Mesodermal cell (in vitro differentiated cells): ENCODE measurements at regions not wholly inside any gene's neighbourhood (a gene's known extent, or its start where the extent isn't known, plus 50 kb on each side); places are given as distances from the start of the nearest gene placed in this dataset.

Source experiments
- H3K27ac ChIP-seq: 2 replicates; pipeline ENCODE4 v1.7.0; 2013; ENCODE audit warnings: mild to moderate bottlenecking, low read depth, low read length, moderate library complexity; ENCODE audit not compliant: severe bottlenecking
- H3K36me3 ChIP-seq: 2 replicates; pipeline ENCODE4 v1.7.1; 2013; ENCODE audit warnings: mild to moderate bottlenecking, low read length, moderate library complexity; ENCODE audit not compliant: control insufficient read depth, insufficient read depth
- H3K4me1 ChIP-seq: one replicate; pipeline ENCODE4 v1.7.1; 2013; ENCODE audit warnings: mild to moderate bottlenecking, low read length; ENCODE audit not compliant: insufficient read depth, control insufficient read depth, poor library complexity, severe bottlenecking
- H3K4me3 ChIP-seq: 2 replicates; pipeline ENCODE4 v1.7.0; 2013; ENCODE audit warnings: low read length, control low read depth, mild to moderate bottlenecking; ENCODE audit not compliant: insufficient read depth, poor library complexity, severe bottlenecking; ENCODE audit errors: extremely low read depth
- H3K9me3 ChIP-seq: 2 replicates; pipeline ENCODE4 v1.7.1; 2013; ENCODE audit warnings: mild to moderate bottlenecking, low read length, moderate library complexity; ENCODE audit not compliant: control insufficient read depth
- WGBS, 2 experiments: methylation state at CpG; one replicate each; pipeline ENCODE4 v1.1.5; 2013; ENCODE audit warnings: missing lambda C conversion rate in 2 of 2; ENCODE audit not compliant: insufficient coverage in 2 of 2; 5-methylcytosine and 5-hydroxymethylcytosine counted together

DNA sequence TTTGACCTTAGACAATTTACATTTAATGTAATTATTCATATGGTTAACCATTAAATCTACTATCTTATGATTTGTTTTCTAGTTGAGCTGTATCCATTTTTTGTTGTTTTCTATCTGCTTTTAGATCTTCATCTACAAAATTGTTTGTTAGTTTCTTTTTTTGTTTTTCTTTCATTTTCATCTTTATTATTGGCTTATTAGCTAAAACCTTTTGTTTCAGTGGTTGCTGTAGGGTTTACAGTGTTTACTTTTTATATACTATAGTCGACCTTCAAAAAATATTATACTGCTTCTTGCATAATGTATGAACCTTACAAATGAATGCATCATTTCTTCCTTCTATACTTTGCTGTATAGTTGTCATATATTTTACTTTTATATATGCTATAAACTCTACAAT lies 651.6 kb upstream of the PLXNA2 start:
- H3K4me3 ChIP-seq: no peak overlapping the region
- no peaks in the 10 kb centered on the region for H3K4me1 ChIP-seq
- H3K9me3 ChIP-seq: no peaks in the 10 kb centered on the region
- no CpG with 5 or more reads among the region's 1 CpG for WGBS, 2 experiments
- H3K27ac ChIP-seq: no peak overlapping the region
- H3K36me3 ChIP-seq: no peaks in the 10 kb centered on the region

DNA sequence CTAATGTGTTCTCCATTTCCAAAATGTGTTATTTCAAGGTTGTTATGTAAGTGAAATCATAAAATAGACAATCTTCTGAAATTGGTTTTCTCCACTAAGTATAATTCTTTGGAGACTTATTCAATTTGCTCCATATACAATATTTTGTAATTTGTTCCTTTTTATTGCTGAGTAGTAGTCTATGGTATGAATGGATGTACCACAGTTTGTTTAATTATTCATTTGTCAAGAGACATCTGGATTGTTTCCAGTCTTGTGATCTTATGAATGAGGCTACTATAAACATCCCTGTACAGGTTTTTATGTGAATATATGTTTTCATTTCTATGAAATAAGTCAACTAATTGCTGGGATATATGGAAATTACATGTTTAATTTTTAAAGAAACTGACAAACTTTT lies 652.6 kb upstream of the PLXNA2 start:
- Histone ChIP-seq H3K36me3 (no peaks in the 10 kb centered on the region), H3K9me3 (no peaks in the 10 kb centered on the region), H3K27ac (no peak overlapping the region), H3K4me1 (no peaks in the 10 kb centered on the region), H3K4me3 (no peak overlapping the region)

DNA sequence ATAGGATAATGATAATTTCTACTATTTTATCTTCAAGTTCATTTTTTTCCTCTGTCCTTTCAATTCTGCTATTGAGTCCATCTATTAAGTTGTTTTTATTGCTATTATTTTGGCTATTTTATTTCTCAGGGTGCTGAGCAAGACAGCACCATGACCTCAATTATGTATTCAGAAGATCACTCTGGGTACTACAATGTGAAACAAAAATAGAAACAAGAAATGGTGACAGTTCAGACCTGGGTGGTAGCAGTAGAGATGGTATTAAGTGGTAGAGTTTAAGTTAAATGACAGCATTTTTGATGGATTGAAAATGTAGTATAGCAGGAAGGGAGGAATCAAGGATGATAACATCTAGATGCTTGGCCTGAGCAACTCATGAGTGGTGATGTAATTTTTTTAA lies 655.3 kb upstream of the PLXNA2 start:
- no peaks in the 10 kb centered on the region for H3K4me1 ChIP-seq
- H3K9me3 ChIP-seq: no peaks in the 10 kb centered on the region
- no peak overlapping the region for H3K4me3 ChIP-seq
- H3K27ac ChIP-seq: no peak overlapping the region
- H3K36me3 ChIP-seq: no peaks in the 10 kb centered on the region

DNA sequence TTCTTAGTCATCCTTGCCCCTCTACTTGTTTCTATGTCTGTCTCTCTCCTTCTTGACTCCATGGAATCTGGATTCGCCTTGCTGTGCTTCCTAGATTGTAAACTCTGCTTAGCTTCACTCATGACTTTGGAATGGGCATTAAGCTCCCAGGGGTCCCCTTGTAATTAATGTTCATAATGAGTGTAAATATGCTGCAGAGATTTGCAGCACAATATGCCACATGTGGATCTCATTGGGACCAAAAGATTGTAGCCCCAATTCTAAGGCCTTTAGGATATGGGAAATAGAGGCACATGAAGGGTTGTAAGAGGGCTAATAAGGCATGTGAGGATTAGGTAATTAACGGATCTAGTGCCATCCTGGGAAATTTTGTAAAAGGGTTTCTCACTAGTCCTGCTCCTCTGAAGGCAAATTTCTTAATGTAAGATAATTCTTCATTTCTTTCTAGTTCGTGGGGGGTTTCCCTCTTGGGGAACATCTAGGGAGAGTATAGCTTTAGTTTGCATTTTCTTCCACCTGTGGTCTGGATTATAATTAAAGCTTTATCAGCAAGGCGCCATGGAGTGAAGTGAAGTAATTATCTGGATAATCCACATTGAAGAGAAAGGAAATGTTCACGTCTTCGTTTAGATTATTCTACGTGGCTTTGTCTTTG lies 659.2 kb upstream of the PLXNA2 start:
- 93 to 100% methylated on average over 2 to 3 of the region's 7 CpGs for WGBS, 2 experiments
- no peak overlapping the region for H3K27ac ChIP-seq
- H3K9me3 ChIP-seq: no peaks in the 10 kb centered on the region
- no peaks in the 10 kb centered on the region for H3K4me1 ChIP-seq
- H3K4me3 ChIP-seq: no peak overlapping the region
- no peaks in the 10 kb centered on the region for H3K36me3 ChIP-seq

DNA sequence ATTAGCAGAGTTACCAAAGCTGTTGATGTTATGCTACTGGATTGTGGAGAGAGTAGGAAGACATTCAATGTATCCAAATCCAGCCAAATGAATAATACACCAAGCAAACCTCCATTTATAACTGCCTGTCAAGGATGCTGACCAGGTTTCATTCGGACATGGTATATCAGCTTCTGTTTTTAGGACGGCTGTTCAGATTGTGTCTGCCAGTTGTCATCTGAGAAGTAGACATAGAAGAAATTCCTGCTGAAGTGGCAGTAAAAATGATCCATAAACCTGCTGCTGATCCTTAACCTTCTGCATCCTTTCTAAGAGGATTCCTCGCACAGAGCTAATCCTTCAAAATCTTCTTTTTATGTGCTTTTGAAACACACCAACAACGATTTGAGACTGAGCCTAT lies 663.6 kb upstream of the PLXNA2 start:
- H3K27ac ChIP-seq: no peak overlapping the region
- H3K4me1 ChIP-seq: no peaks in the 10 kb centered on the region
- no peak overlapping the region for H3K4me3 ChIP-seq
- no peaks in the 10 kb centered on the region for H3K36me3 ChIP-seq
- H3K9me3 ChIP-seq: no peaks in the 10 kb centered on the region
- 86 to 100% methylated on average over 1 to 4 of the region's 4 CpGs for WGBS, 2 experiments

DNA sequence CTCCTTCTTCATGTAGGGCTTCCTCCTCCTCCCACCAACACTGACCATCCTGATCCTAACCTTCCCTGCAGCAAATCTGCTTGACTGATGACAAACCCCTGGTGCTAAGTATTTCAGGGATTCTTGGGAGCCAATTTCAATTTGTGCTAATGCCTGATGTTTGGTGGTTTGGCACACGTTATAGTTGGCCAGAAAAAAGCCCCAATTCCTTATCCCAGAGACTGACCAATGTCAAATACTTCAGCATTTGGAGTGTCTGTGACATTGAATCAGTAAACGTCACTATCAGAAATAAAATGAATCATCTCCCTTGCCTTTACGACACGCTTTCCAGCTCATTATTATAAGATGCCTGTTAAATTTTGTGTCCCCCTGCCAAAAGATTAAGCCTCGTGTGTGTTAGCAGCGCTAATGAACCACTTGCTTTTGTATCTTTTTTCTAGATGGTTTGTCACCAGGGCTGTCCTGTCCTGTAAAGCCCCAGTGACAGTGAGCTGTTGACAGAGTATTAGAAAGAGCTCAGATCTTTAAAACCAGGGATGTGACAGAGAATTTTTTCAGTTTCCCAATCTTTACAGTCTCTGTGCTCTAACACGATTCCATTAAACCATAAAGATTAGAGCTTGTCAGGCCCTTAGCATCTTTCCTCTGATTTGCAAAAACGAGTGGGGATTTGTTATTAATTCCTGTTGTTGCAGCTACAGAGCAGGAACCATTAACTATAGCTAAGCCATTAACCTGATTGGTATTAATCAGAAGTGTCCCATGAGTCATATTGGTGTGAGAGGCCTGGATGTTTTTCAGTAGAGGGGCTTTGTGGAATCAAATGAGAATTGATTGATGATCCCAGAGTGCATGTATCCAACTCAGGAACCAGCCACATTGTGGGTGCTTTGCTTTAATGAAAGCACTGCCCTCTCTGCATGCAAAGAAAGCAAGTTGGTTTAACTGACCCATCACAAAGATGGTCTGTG lies 665.1 kb upstream of the PLXNA2 start:
- H3K27ac ChIP-seq: no peak overlapping the region

DNA sequence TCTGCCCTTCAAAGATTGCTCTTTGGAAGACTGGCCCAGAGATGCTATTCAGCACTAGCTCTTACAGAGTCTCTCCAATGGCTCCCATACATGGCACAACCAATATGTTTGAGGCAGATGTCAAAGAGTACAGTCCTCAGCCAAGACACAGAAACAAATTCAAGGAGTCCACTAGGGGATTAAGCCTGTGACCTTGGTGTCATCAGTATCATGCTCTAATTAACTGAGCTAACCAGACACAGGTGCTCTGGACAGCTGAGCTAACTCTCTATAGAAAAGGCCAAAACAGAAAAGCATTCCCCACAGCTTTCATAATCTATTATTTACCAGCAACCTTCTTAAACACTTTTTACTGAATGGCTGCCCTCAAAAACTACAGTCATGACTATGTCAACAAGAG lies 666.0 kb upstream of the PLXNA2 start:
- Histone ChIP-seq H3K4me3 (no peak overlapping the region), H3K27ac (no peak overlapping the region), H3K4me1 (no peaks in the 10 kb centered on the region), H3K36me3 (no peaks in the 10 kb centered on the region), H3K9me3 (no peaks in the 10 kb centered on the region)

More for the DNA sequence above, 665.1 kb upstream of the PLXNA2 start:
- no peaks in the 10 kb centered on the region for H3K36me3 ChIP-seq
- no peak overlapping the region for H3K4me3 ChIP-seq
- 87 to 100% methylated on average over 5 of the region's 8 CpGs for WGBS, 2 experiments
- no peaks in the 10 kb centered on the region for H3K9me3 ChIP-seq
- no peaks in the 10 kb centered on the region for H3K4me1 ChIP-seq

DNA sequence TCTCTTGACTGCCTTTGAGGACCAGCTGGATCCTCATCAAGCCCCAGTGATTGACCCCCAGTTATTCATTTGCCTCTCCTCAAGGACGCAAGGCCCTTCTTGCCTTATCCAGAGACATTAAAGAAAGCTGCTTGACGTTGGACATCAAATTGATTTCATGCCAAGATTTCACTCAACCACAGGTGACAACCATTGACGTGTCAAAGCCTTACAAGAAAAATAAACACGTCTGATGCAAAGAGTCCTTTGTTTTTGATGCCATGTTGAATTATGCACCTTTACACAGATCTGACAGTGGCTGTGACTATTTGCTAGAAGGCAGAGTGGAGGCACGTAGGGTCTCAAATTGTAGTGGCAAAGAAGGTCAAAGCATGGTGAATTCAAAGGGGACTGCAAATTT lies 666.2 kb upstream of the CAMK1G start:
- 77 to 87% methylated on average over 3 to 5 of the region's 5 CpGs for WGBS, 2 experiments
- Histone ChIP-seq H3K4me3 (no peak overlapping the region), H3K4me1 (peaks cover 10% of the 10 kb centered on the region)

DNA sequence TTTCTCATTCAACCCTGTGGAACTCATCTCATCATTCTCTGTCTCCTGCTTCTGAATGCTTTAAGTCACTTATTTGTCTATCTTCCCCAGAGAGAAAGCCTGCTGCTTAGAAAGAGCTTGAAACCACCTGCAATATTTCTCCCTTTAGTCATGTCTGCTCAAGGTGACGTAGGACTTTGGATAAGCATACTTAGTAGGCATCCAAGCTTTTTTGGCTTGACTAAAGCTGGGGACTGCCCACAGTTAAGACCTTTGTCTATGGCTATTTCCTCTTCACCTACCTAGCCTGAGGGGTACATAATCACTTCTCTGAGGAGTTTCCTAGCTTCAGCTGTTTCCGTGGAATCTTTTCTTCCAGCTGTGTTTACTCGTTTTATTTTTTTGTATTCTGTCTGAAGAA lies 665.8 kb upstream of the CAMK1G start:
- H3K9me3 ChIP-seq: no peaks in the 10 kb centered on the region
- H3K27ac ChIP-seq: no peak overlapping the region
- WGBS, 2 experiments: 91 to 100% methylated on average over 1 of the region's 3 CpGs
- H3K4me1 ChIP-seq: peaks cover 10% of the 10 kb centered on the region
- H3K36me3 ChIP-seq: no peaks in the 10 kb centered on the region
- H3K4me3 ChIP-seq: no peak overlapping the region

More for the DNA sequence above, 666.2 kb upstream of the CAMK1G start:
- Histone ChIP-seq H3K36me3 (no peaks in the 10 kb centered on the region), H3K27ac (no peak overlapping the region), H3K9me3 (no peaks in the 10 kb centered on the region)

DNA sequence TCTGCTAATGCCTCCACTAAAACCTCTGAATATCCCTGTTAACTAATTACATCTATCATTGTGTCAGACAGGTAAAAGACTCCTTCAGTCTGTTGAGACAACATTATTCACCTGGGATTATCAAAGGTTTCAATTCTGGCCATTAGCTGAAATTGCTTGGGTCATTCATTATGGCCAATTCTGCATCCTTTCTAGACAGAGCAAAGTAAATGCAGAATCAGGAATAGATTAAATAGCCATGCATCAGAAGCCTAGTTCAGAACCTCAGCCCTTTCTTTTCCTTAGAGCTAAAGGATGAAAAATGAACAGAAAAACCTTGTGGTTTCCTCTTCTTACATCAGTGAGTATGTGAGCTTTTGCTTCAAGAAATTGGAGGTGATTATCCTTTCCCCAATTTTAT lies 665.4 kb upstream of the CAMK1G start:
- H3K4me3 ChIP-seq: no peak overlapping the region
- H3K9me3 ChIP-seq: no peaks in the 10 kb centered on the region
- H3K27ac ChIP-seq: no peak overlapping the region
- no peaks in the 10 kb centered on the region for H3K36me3 ChIP-seq
- H3K4me1 ChIP-seq: peaks cover 10% of the 10 kb centered on the region

DNA sequence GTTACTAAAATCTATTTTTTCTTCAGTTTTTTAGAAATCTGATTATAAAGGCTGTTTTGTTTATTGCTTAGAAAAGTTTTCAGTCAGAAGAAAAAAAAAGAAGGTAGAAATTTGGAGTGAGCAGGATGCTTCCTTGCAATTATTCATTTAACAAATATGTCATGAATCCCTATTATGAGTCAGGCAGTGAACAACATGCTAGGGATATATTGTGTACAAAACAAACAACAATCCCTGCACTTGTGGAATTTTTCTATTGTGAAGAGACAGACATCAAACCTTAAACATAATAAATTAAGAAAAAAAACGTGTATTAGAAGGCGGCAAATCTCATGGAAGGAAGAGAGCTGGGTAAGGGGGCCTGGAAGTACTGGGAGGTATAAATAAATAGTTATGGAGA lies 664.1 kb upstream of the CAMK1G start:
- Histone ChIP-seq H3K27ac (no peak overlapping the region), H3K9me3 (no peaks in the 10 kb centered on the region), H3K4me1 (peaks cover 10% of the 10 kb centered on the region), H3K36me3 (no peaks in the 10 kb centered on the region), H3K4me3 (no peak overlapping the region)
- WGBS, 2 experiments: 80 to 100% methylated on average over 1 to 2 of the region's 2 CpGs
